Stimulated activated CD8-positive, alpha-beta memory T cell treated with anti-CD3 and anti-CD28 coated beads, Interleukin-2, amount 100 ng/mL, for 48 hours (primary cell): ENCODE measurements at regions not wholly inside any gene's neighbourhood (a gene's known extent, or its start where the extent isn't known, plus 50 kb on each side); places are given as distances from the start of the nearest gene placed in this dataset.

Experiments used
- DNase-seq, 2 donors: peaks; one replicate each; pipeline ENCODE4 v3.0.0-alpha.2; 2020; ENCODE audit warnings: low read depth in 2 of 2

- DNase-seq, result no peak
These were observed 260.7 kb upstream of the MAN1A1 start for GRCh38 chr6:119610265-119610664.

GRCh38 chr6:119609865-119610264, 260.3 kb upstream of the MAN1A1 start:
- no peak for DNase-seq

- DNase-seq, result no peak
These were observed 259.4 kb upstream of the MAN1A1 start for GRCh38 chr6:119608994-119609393.

- no peak for DNase-seq
These were observed 254.6 kb upstream of the MAN1A1 start for GRCh38 chr6:119604124-119604523.

- DNase-seq, result no peak
These were observed 253.9 kb upstream of the MAN1A1 start for GRCh38 chr6:119603501-119603900.

GRCh38 chr6:119602215-119603178, 252.9 kb upstream of the MAN1A1 start:
- no peak for DNase-seq

GRCh38 chr6:119598883-119599282, 249.3 kb upstream of the MAN1A1 start:
- DNase-seq, result no peak

GRCh38 chr6:119594907-119595306, 245.3 kb upstream of the MAN1A1 start:
- DNase-seq, result no peak

- no peak for DNase-seq
These were observed 241.7 kb upstream of the MAN1A1 start for GRCh38 chr6:119591235-119591634.

GRCh38 chr6:119590066-119590465, 240.5 kb upstream of the MAN1A1 start:
- no peak for DNase-seq

GRCh38 chr6:119587537-119587936, 238.0 kb upstream of the MAN1A1 start:
- DNase-seq, result no peak

- DNase-seq, result no peak
These were observed 236.8 kb upstream of the MAN1A1 start for GRCh38 chr6:119586250-119586882.

GRCh38 chr6:119584088-119584487, 234.5 kb upstream of the MAN1A1 start:
- DNase-seq, result no peak

GRCh38 chr6:119581220-119581619, 231.7 kb upstream of the MAN1A1 start:
- no peak for DNase-seq

- DNase-seq, result no peak
These were observed 226.2 kb upstream of the MAN1A1 start for GRCh38 chr6:119575721-119576120.

- DNase-seq, result no peak
These were observed 219.0 kb upstream of the MAN1A1 start for GRCh38 chr6:119568580-119568979.

GRCh38 chr6:119566546-119567260, 217.1 kb upstream of the MAN1A1 start:
- no peak for DNase-seq

- DNase-seq, result no peak
These were observed 216.3 kb upstream of the MAN1A1 start for GRCh38 chr6:119565893-119566292.

- DNase-seq, result no peak
These were observed 212.6 kb upstream of the MAN1A1 start for GRCh38 chr6:119562168-119562567.

- DNase-seq, result no peak
These were observed 210.0 kb upstream of the MAN1A1 start for GRCh38 chr6:119559586-119559985.

GRCh38 chr6:119557239-119557638, 207.7 kb upstream of the MAN1A1 start:
- no peak for DNase-seq

GRCh38 chr6:119552021-119552420, 202.5 kb upstream of the MAN1A1 start:
- no peak for DNase-seq
